ENCODE measurements at regions not wholly inside any gene's neighbourhood (a gene's known extent, or its start where the extent isn't known, plus 50 kb on each side); places are given as distances from the start of the nearest gene placed in this dataset.

DNA sequence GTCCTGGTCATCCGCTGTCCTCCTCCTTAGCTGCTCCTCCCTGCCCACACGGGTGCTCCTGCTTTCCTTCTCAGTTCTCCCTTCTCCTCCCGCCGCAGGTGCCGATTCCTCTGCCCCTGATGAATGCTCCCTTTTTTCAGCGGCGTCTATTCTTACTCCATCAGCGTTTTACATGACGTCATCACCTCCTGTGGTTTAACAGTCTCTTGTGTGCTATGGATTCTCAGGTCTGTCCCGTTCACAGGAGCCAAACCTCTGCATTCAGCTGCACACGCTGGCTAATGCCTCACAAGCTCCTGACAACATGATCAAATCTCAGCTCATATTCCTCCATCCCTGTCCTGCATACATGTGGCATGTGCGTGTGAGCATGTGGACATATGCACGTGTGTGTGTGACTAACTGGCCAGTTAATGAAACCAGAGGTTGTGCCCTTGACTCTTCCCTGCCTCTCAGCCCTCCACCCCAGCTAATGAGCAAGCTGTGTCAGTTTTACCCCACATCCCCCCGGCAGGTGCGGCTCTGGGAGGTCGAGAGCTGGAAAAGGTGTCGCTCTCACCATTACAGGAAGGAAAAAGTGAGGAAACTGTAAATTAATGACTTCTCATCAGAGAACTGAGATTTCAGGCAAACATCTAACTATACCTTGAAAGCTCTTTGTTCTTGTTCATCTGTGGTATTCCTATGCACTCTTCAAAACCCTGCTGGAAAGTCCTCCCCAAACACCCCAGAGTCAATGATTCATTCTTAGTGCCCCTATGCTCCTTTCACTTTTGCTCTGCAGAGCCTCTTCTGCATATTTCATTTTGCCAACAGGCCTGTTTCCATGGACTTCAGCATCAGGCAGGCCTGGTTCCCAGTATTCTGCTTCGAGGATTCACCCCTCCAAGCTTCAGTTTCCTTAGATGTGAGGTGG, 163.1 kb downstream of the TTLL2 start:
- DNase-seq (ENCODE audit: extremely low read depth, low read depth), result no peak

DNA sequence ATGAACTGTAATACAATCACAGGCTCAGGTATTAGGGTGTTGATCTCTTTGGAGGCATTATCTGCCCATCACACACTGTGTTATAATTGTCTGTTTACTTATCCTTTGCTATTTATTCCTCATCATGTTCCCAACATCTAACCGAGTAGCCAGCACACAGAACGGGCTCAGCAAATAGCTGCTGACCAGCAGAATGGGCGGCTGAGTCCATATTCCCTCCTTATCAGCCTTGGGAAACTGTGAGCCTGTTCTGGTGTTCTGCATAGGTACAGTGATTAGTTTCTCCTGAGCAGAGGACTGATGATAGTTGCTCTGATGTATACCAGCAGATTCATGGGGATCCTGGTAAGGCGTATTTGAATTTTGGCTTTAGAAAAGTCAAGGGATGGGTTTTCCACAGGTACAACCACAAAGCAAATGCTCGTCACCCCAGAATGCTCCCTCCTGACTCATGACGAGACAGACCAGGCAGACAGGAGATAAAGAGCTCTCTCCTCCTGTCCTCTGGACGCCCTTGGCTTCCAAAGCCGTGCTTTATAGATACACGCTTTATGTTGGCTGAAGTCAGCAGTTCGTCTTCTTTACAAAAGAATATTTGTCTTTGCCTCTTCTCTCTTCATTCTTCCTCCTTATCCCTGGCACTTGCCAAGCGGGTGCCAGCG, 166.7 kb downstream of the TTLL2 start:
- no peak for DNase-seq (ENCODE audit: extremely low read depth, low read depth)

DNA sequence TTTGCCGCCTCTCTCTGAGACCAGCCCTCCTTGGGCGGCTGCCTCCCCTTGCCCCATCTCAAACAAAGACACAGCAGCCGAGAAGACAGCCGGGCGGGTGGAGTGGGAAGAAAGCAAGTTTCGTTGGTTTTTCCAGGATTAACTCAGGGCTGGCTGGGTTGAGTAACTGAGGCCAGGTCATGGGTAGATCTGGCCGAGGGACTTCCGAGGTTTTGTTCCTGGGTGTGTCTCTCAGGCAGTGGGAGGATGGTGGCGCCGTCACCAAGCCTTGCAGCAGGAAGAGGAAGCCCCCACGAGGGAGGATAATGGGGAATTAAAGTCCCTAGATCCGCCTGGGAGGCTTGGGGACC, 167.2 kb downstream of the TTLL2 start:
- no peak for DNase-seq (ENCODE audit: extremely low read depth, low read depth)

DNA sequence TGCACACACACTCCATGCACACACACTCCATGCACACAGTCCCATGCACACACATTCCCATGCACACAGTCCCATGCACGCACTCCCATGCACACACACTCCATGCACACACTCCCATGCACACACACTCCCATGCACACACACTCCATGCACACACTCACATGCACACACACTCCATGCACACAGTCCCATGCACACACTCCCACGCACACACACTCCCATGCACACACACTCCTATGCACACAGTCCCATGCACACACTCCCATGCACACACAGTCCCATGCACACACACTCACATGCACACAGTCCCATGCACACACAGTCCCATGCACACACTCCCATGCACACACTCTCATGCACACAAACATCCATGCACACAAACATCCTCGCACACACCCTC, 168.4 kb downstream of the TTLL2 start:
- DNase-seq (ENCODE audit: extremely low read depth, low read depth), result no peak

DNA sequence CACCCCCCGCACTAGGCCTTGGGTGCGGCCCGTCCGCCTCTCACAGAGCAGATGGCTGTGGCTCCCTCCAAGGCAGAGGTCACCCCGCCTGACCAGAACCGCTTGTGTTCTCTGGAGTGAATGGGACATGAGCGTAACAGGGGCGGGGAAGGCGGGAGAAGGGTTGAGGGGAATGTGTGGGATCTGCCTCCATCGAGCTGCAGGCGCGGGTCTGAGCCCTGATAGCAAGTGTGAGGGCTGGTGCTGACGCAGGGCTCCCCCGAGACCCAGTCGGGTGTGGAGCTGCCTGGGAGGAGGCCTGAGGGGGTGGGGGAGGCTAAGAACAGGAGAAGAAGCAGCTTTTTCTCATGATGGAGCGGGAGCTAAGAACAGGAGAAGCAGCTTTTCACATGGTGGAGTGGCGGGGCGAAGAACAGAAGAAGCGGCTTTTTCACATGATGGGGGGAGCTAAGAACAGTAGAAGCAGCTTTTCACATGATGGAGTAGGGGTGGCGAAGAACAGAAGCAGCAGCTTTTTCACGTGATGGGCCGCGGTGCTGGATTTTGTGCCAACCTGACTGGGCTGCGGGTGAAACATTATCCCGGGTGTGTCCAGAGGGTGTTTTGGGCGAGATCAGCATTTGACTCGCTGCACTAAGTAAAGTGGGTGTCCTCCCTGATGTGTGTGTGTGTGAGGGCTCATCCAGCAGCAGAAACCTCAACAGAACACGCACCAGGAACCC, 169.3 kb downstream of the TTLL2 start:
- DNase-seq (ENCODE audit: extremely low read depth, low read depth), result no peak

DNA sequence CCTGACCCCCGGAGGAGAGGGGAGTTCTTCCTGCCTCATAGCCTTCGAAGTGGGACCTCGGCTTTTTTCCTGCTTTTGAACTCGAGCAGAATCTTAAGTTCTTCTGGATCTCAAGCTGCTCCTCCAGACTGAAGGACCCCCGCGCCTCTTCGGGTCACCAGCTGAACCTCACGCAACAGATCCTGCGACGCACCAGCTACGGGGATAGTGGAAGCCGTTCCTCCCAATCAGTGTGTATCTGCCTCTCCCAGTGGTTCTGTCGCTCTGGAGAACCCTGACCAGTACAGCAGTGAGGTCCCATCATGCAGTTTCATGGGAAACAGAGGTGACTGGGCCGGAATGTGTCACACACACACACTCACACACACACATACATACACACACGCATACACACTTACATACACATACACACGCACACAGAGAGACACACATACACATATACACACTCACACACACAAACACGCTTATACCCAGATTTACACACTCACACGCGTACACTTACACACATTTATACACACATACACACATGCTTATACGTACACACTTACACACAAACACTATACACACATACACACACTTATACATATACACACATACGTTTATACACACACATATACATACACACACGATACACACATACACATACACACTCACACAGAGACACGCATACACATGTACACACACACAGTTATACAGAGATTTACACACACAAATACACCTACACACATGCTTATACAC, 170.0 kb downstream of the TTLL2 start:
- no peak for DNase-seq (ENCODE audit: extremely low read depth, low read depth)

DNA sequence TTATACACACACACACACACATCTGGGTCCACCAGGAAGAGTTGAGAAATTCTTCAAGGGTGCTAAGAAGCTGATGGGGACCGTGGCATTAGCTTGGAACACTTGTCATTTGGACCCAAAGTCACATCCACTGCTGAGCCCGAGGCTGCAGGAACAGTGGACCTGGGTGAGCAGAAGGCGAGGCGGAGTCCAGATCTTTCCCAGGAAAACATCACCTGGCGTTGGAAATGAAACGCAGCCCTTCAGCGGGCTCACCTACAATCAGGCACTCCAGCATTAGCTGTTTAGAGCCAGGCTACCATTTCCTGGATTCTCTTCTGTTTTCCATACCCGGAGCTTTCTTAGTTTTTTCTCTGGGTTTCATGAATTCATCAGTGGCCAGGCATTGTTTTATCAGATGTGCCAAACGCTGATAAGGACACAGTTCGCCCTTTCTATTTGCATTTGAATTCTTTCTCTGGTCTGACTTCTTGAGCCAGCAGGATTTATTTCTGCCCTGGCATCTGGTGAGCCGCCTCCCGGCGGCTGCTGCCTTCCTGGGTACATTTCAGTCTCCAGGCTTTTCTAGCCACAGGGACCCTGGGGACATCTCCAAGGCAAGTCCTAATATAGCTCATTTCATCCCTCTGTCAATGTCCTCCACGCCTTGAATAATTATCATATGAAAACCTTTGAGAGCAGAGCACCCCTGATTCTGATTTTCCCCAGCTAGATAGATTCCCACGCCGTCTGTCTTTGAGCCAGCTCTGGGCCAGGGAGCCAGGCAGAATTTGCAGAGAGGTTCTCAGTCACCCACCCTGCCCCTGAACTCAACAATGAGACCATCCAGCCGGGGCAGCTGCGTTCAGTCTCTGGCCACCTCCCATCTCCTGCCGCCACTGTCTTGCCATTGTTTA, 170.9 kb downstream of the TTLL2 start:
- no peak for DNase-seq (ENCODE audit: extremely low read depth, low read depth)

DNA sequence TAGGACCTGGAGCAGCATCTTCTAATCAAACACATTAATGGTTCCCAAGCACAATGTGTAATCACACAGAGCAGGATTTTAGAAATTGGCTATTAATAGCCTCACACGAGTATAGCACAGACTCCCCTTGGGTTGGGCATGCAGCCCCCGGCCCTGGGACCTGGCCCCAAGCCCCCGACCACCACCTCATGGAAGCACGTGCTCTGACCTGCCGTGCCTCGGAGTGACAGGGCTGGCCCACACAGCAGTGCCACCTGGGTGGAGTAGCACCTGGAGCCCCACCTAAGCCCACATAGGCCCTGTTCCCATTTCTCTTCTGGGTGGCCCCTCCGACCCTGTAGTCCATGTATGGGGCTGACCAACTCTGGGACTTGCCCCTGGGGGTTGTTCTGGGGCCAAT, 171.8 kb downstream of the TTLL2 start:
- no peak for DNase-seq (ENCODE audit: extremely low read depth, low read depth)

DNA sequence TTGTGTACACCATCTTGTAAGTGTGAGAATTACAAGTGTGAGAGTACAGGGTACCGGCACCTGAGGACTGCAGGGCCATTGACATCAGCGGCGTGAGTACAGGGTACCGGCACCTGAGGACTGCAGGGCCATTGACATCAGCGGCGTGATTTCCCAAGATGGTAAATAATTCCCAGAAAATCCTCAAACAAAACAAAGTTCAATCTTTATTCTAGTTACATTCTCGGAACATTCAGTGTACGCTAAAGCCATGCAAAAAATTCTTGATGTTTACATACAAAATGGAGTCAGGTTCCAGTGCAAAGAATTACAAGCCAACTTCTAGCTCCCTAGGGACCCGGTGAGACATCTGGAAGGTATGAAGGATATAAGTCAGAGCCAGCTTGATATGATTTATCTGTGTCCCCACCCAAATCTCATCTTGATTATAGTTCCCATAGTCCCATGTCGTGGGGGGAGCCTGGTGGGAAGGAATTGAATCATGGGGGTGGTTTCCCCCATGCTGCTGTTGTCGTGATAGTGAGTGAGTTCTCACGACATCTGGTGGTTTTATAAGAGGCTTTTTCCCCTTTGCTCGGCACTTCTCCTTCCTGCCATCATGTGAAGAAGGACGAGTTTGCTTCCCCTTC, 172.7 kb downstream of the TTLL2 start:
- no peak for DNase-seq (ENCODE audit: extremely low read depth, low read depth)

DNA sequence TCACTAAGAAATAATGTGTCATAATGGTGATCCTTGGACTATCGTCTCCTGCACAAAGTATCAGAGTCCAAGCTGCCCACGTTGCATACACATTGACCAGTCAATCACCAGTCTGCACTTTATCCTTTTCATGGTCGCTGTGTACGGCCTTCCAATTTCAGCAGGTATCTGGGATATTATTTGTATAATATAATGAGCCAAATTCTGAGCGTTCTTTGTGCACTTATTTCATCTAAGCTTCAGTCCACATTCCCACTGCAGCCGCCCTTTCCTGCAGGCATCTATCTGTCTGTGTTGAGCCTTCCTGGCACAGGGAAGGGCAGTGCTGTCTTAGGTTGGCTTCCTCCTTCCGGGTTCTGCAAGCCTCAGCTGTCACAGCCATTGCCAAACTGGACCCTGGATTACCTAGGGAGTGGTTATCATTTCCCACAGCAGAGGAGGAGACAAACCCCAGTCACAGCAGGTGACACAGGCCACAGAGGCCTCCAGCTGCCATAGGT, 174.3 kb downstream of the TTLL2 start:
- DNase-seq (ENCODE audit: extremely low read depth, low read depth), result no peak

DNA sequence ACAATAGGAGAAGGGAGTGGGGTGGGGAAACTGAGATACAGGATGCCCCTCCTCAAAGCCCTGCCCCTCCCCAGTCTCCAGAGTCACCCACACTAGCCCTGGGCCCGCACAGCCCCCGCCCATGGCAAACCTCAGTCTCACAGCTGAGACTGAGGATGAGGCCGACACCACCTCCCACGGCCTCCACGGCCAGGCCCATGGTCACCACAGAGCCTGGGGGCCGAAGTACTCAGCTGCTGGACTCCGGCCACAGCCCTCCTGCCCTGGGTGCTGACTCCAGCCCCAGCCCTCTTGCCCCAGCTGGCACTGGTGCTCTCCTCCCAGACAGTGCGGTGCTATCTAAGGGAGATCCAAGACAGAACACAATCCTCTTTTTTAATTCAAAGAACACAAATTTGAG, 176.1 kb downstream of the TTLL2 start:
- no peak for DNase-seq (ENCODE audit: extremely low read depth, low read depth)

DNA sequence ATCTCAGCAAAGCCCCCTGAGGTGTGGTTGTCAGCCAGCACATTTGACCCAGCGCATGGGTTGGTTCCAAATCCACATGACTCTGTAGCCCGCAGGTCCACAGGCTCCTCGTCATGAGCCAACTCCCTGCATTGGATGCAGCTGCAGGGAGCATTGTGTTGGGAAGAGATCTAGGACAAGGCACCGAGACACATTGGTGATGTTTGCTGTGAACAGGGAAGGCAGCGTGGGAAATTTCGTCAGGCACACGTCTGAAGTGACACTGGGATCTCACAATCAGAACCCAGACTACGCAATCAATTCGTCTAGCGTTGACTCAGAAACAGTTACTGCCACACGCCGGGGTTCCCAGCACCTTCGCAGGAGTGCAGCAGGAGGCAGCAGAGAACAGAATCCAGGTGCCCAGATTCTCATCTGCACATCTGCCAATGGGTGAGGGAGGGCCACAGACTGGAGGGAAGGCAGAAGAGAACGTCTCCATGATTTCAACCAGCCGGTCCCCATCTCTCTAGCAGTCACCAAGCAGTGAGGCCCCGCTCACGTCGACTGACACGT, 177.0 kb downstream of the TTLL2 start:
- DNase-seq (ENCODE audit: extremely low read depth, low read depth), result peak; percentile 11

DNA sequence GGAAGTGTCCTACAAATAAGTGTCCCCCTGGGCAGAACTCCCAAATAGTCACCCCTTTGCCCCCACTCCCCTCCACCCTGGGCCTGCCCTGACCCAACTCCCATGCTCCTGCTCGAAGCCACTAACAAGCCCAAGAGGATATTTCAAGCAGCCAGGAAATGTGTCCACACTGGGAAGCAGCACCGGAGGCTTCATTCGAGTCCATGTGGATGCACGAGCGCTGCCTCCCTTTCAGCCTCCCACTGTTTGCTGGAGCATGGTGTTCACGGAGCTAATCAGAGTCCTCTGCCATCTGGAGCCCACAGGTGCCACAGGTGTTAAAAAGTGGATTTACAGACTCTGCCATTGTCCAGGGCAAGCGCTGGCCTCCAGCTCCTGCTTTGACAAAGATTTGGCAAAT, 177.6 kb downstream of the TTLL2 start:
- DNase-seq (ENCODE audit: extremely low read depth, low read depth), result no peak

DNA sequence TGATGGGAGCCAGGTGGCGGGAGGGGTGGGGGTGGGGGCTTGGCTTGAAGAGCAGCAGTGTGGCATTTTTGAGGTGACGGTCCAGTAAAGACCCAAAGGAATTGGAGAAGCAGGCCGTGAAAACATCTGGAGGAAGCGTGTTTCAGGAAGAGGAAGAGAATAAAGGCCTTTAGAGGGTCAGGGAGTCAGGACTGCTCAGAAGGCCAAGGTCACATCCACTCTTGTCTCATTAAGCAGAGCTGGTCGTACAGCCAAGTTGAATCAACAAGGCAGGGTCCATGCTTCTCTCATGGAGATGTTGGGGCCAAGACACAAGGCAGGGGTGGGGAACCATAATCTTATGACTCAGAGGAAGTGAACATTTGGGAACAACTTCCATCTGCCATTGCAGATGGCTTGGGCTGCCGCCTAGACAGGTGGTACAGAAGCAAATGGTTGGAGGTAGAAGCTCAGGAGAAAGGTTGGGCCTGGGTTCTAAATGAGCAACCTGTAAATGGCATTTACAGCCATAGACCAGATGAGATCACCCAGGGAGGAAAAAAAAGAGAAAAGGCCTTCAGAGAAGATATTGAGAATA, 179.6 kb downstream of the TTLL2 start:
- no peak for DNase-seq (ENCODE audit: extremely low read depth, low read depth)

DNA sequence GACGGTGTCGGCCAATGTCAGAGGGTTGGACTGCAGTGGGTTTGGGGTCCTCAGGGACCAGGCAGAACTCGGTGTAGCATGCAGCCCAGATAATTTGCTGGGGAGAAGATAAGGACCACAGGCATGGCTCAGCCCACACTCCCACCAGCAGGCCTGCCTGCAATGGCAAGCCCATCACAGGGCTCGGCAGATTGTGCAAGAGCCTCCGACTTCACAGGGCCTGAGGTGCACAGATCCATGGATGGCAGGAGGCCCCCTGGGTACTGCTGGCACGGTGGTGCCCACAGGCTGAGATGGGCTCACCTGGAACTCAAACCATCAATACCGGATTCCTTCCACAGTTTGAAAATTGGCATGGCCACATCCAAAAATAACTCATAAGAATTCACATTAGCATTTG, 180.3 kb downstream of the TTLL2 start:
- no peak for DNase-seq (ENCODE audit: extremely low read depth, low read depth)

DNA sequence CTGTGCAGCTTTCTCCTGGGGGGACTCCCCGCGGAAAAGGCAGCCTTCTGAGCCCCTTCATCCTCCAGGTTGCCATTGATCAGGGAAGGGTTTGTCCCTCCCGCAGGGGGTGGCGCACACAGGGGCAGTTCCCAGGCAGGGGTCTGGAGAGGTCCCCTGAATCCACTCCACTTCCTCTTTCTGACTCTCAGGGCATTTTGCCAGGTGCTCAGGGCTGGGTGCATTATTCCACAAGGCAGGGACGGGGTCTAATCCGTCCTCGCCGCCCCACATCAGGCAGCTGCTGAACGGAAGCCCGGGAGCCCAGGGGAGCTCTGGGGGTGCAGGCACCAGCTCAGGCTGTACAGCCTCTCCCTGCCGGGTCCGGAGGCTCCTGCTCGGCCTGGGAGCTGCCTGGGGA, 180.9 kb downstream of the TTLL2 start:
- DNase-seq (ENCODE audit: extremely low read depth, low read depth), result no peak

DNA sequence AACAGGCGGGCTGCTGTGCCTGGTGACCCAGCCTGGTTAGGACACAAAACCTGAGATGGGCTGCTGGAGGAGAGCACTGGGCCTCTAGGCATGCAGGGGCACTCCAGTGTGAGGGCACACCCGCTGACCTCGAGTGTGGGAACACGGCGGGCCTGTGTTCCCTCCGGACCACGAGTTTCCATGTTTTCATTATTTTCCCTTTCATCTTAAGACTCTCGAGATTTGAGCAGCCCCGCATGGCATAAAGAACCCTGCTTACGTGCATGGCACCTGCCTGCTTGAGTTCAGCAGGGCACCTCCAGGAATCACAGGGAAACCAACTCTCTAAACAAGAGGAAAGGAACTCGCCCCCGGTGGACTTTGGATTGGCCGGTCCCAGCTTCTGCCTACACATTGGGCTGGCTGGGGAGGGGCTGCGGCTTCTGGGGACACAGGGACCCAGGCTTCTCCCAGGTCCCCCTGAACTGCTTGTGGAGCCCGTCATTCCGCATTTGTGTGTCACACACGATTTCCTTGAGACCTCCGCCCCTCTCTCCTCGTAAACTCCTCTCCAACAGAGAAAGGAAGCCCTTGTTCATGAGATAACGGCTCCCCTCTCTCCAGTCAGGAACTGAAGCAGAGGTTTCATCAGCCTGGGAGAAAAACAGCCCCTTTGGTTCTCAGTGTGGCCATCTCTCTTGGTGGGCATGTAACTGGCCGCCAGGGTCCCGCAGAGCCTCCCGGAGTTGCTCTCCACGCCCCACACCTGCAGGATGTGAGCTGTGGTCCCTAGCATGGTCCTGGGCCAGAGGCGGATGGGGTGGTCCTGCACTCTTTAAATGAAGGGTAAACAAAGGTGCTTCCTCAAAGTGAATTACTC, 181.8 kb downstream of the TTLL2 start:
- no peak for DNase-seq (ENCODE audit: extremely low read depth, low read depth)

All from NCI-H460 (cell line).